Activated B cell treated with CpG ODN at 0.5 μM for 24 hours (primary cell): ENCODE measurements at regions not wholly inside any gene's neighbourhood (a gene's known extent, or its start where the extent isn't known, plus 50 kb on each side); places are given as distances from the start of the nearest gene placed in this dataset.

Source experiments
- ATAC-seq: fragments of 200-7000 bp; cut with Tn5 transposase; one replicate; pipeline ENCODE4 v1.10.0; 2021; ENCODE audit warnings: low read depth, mild to moderate bottlenecking, moderate library complexity
- CTCF ChIA-PET: fragments of 350-600 bp; sonication (Branson Sonifier 250); formaldehyde crosslinking; loops from one replicate; lab custom pipeline; 2021; ENCODE audit warnings: antibody characterized with exemption; lab: Charles Lee
- POLR2A ChIA-PET: fragments of 350-600 bp; sonication (Branson Sonifier 250); formaldehyde crosslinking; loops from one replicate; lab custom pipeline; 2021; ENCODE audit warnings: antibody characterized with exemption; lab: Charles Lee
- DNase-seq: peaks from one replicate; pipeline ENCODE4 v3.0.0; 2022
- H3K27ac Mint-ChIP-seq: one replicate; pipeline ENCODE4 v1.8.0; 2020; ENCODE audit warnings: mixed read lengths
- H3K27me3 Mint-ChIP-seq: one replicate; pipeline ENCODE4 v1.8.0; 2021; ENCODE audit warnings: mixed read lengths
- H3K36me3 Mint-ChIP-seq: one replicate; pipeline ENCODE4 v1.8.0; 2021; ENCODE audit warnings: low read depth, mixed read lengths
- H3K4me1 Mint-ChIP-seq: one replicate; pipeline ENCODE4 v1.8.0; 2021; ENCODE audit warnings: mixed read lengths
- H3K4me3 Mint-ChIP-seq: one replicate; pipeline ENCODE4 v1.8.0; 2020; ENCODE audit warnings: mild to moderate bottlenecking, mixed read lengths
- H3K9me3 Mint-ChIP-seq: one replicate; pipeline ENCODE4 v1.8.0; 2020; ENCODE audit warnings: mixed read lengths
- intact Hi-C: fragments of 100-400 bp; cut with micrococcal nuclease; formaldehyde crosslinking; loops from one replicate; pipeline ENCODE4 v1.15.1; 2024
- TF ChIP-seq, protein P1 (sequence below): fragments of 200-600 bp; IDR thresholded peaks from one replicate; pipeline ENCODE4 v1.8.0; 2022; ENCODE audit warnings: antibody characterized with exemption, mild to moderate bottlenecking

DNA sequence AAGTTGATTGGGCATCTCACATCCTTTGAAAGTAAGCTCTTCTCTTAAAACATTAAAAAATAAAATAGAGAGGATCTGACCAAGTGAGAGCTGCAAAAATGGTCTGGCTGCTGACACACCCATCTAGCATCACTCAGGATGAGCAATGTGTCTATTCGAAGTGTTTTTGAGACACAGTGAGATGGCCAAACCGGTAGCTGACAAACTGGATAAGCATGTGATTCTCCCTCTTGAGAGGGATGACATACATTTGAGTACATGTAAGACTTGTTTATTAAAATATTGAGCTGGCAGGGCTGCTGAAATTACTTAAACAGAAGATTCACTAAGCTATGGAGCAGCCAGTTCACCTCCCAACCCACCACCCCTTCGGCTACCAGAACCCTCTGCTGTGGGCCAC, 333.9 kb downstream of the ADRA2A start:
- CTCF ChIA-PET: no interaction called here
- POLR2A ChIA-PET: no interaction called here

DNA sequence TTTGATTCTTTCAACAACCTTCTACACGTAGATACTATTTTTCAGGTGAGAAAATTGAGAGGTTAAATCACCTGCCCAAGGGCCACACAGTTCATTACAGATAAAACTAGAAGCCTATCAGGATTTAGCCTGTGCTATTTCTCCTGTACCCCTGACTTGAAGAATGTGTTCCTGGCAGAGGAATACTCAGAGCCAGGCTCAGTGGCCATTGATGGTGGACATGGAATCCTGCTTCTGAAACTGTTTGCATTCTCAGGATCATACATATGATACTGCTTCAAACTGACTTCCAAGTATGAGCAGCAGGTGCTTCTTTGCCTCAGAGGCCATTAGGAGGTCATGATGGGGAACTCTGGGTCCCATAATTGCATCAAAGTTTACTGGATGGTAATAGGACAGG, 348.6 kb downstream of the ADRA2A start:
- no peak overlapping the region for H3K4me3 Mint-ChIP-seq
- intact Hi-C loops: no loop called here
- ATAC-seq (no peak), DNase-seq (no peak)
- ChIA-PET CTCF (no interaction called here), POLR2A (no interaction called here)
- H3K4me1 Mint-ChIP-seq: no peaks in the 10 kb centered on the region
- TF ChIP-seq, protein P1, sequence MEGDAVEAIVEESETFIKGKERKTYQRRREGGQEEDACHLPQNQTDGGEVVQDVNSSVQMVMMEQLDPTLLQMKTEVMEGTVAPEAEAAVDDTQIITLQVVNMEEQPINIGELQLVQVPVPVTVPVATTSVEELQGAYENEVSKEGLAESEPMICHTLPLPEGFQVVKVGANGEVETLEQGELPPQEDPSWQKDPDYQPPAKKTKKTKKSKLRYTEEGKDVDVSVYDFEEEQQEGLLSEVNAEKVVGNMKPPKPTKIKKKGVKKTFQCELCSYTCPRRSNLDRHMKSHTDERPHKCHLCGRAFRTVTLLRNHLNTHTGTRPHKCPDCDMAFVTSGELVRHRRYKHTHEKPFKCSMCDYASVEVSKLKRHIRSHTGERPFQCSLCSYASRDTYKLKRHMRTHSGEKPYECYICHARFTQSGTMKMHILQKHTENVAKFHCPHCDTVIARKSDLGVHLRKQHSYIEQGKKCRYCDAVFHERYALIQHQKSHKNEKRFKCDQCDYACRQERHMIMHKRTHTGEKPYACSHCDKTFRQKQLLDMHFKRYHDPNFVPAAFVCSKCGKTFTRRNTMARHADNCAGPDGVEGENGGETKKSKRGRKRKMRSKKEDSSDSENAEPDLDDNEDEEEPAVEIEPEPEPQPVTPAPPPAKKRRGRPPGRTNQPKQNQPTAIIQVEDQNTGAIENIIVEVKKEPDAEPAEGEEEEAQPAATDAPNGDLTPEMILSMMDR: no peak
- no peaks in the 10 kb centered on the region for H3K9me3 Mint-ChIP-seq
- H3K27ac Mint-ChIP-seq: no peak overlapping the region
- H3K36me3 Mint-ChIP-seq: no peaks in the 10 kb centered on the region
- H3K27me3 Mint-ChIP-seq: no peaks in the 10 kb centered on the region

More for the DNA sequence above, 333.9 kb downstream of the ADRA2A start:
- ATAC-seq: no peak
- TF ChIP-seq, protein P1: no peak
- intact Hi-C loops: no loop called here
- DNase-seq: no peak
- H3K9me3 Mint-ChIP-seq: no peaks in the 10 kb centered on the region
- H3K27me3 Mint-ChIP-seq: no peaks in the 10 kb centered on the region
- H3K27ac Mint-ChIP-seq: no peak overlapping the region
- H3K4me3 Mint-ChIP-seq: no peak overlapping the region
- H3K36me3 Mint-ChIP-seq: no peaks in the 10 kb centered on the region
- no peaks in the 10 kb centered on the region for H3K4me1 Mint-ChIP-seq

GRCh38 chr10:111429288-111430028, 352.6 kb downstream of the ADRA2A start:
- H3K27ac Mint-ChIP-seq: no peak overlapping the region
- no peaks in the 10 kb centered on the region for H3K4me1 Mint-ChIP-seq
- H3K36me3 Mint-ChIP-seq: no peaks in the 10 kb centered on the region
- TF ChIP-seq, protein P1: no peak
- DNase-seq (no peak), ATAC-seq (no peak)
- H3K9me3 Mint-ChIP-seq: no peaks in the 10 kb centered on the region
- POLR2A ChIA-PET: no interaction called here
- H3K4me3 Mint-ChIP-seq: no peak overlapping the region
- no peaks in the 10 kb centered on the region for H3K27me3 Mint-ChIP-seq
- CTCF ChIA-PET: no interaction called here
- intact Hi-C loops: no loop called here

- Mint-ChIP-seq H3K4me1 (no peaks in the 10 kb centered on the region), H3K36me3 (no peaks in the 10 kb centered on the region), H3K9me3 (no peaks in the 10 kb centered on the region), H3K27ac (no peak overlapping the region), H3K27me3 (no peaks in the 10 kb centered on the region), H3K4me3 (no peak overlapping the region)
- TF ChIP-seq, protein P1: no peak
- ChIA-PET CTCF (no interaction called here), POLR2A (no interaction called here)
- intact Hi-C loops: no loop called here
- no peak for ATAC-seq
- DNase-seq: no peak
Measured at GRCh38 chr10:111430070-111430469, 353.2 kb downstream of the ADRA2A start.

DNA sequence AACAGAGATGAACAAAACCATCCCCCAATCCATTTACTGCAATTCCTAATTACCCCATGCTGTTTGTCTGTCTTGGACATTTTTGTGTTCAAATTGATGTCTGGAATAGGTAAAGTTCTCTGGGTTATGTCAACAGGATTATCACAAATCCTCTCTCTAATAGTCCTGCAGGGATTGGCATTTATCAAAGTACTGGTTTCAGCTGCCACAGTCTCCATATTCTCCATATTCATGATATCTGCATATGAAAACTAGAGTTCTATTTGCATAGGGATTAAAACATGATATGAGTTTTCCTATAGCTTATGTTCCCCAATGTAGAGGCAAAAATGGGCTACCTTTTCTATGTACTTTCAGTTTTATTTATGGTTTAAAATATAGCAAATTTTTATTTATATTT, 355.8 kb downstream of the ADRA2A start:
- H3K36me3 Mint-ChIP-seq: no peaks in the 10 kb centered on the region
- no peak overlapping the region for H3K4me3 Mint-ChIP-seq
- no peak for ATAC-seq
- H3K27ac Mint-ChIP-seq: no peak overlapping the region
- DNase-seq: no peak
- H3K4me1 Mint-ChIP-seq: no peaks in the 10 kb centered on the region
- ChIA-PET CTCF (no interaction called here), POLR2A (no interaction called here)
- intact Hi-C loops: no loop called here
- TF ChIP-seq, protein P1: no peak
- no peaks in the 10 kb centered on the region for H3K9me3 Mint-ChIP-seq
- no peaks in the 10 kb centered on the region for H3K27me3 Mint-ChIP-seq
